NCI-H2081 (cell line): ENCODE measurements at regions not wholly inside any gene's neighbourhood (a gene's known extent, or its start where the extent isn't known, plus 50 kb on each side); places are given as distances from the start of the nearest gene placed in this dataset.

Source experiments
- DNase-seq, 2 experiments: peaks; one replicate each; lab custom pipeline; 2025; lab: John Stamatoyannopoulos, UW

DNA sequence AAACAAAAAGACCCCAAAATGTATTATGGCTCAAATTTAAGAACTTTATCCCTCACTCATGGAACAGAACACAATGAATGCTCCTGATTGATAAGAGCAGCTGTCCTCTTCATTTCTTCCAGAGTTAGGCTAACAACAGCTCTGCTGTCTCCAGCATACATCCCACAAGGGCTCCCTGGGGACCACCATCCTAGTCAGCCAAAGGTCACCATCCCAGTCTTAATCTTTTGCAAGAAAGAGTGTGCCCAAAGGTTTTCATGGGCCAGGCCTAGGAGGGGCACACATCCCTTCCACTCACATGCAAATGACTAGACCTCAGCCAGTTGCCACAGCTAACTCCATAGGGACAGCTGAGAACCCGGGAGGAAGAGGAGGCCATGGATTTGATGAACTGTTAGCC is 555.3 kb downstream of the BUD13 start:
- DNase-seq = no peak

DNA sequence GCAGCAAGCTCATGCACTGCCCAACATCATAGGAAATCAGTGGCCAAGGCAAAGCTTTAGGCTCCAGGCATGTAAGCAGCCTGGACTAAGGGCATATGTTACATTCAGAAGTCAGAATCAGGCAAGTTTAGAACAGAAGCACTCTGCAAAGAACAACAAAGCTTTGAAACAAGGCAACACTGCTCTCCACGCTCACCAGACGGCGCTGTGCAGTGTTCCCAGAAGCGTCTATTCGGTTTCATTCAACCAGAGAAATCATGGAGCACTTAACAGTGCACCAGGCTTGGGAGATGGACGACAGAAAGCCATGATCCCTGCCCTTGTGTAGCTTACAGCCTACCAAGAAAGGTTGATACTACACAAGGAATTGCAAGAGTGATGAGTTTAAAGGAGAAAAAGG is 555.8 kb downstream of the BUD13 start:
- DNase-seq = peak; percentile 56 to 81

DNA sequence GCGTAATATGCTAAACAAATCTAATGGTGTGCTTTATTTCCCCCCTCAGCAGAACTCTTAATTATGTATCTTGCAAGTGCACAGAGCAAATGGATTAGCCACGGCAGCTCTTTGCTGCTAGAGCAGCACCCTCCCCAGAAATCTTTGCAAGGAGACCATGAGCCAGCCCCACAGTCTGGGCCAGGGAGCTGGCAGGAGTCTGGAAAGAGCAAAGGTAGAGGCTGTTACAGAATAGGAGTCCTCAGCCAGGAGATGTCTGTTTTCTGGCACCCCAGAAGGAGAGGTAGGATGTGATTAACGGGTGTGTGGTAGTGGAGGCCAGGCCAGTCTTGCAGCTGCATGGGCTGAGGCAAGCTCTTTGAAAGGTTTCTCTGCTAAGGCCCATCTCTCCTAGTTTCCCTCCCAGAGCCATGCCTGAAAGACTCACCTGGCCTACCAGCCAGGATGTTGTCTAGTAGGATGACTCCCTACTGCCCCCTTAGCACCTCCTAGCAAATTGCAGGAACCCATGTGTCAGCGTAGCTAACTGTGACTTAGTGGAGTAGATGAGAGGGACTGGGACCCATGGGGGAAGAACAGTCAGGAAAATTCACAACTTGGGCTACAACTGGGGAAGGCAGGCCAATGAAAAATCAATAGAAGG is 557.2 kb downstream of the BUD13 start:
- peak; percentile 39 to 66 for DNase-seq

DNA sequence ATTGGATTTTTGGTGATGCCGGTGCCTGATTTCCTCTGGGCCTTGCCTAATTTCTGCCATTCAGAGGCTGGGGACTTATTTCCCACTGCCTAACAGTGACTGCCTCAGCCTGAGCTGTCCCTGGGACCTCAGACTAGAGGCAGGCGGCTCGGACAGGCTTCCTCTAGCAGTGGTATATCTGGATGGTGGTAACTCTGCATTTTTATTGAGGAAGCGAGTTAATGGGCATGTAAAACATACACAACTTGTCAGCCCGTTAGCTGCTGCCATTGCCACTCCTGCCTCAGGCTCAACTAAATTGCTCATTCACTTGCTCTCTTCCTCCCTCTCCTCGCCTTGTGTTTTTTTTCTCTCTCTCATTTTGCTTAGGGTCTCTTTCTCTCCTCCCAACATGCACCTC is 561.6 kb downstream of the BUD13 start:
- DNase-seq = no peak

DNA sequence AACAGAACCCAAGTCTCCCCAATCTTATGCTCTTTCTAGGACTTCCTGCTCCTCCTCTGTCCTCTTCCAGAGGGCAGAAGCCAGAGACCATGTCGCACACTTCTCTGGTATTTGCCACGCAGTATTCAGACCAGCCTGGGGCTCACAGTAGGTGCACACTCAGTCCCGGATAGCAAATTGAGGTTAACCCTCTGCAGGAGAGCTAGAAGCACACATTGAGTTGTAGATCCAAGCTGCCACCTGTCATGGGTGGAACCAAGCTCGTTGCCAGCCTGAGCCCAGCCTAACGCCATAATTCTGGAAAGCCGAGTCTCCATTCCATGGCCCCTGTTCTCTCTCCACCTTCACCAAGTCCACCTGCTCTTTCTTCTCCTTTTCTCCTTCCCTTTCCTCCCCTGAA is 562.1 kb downstream of the BUD13 start:
- no peak for DNase-seq

DNA sequence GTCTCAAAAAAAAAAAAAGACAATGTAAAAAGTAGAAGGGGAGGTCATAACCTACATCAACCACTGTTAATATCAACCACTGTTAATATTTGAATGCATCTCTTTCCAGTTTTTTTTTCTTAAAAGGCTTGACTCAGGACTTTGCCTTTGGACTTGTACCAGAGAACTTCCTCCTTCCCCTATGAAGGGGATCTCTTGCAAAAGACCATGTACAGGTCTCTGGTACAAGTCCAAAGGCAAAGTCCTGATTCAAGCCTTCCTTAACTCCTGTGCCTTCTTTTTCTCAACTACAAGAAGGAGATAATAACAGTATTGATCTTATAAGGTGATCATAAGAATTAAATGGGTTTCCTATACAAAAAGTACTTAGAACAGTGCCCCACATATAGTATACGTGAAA is 563.5 kb downstream of the BUD13 start:
- DNase-seq = no peak

DNA sequence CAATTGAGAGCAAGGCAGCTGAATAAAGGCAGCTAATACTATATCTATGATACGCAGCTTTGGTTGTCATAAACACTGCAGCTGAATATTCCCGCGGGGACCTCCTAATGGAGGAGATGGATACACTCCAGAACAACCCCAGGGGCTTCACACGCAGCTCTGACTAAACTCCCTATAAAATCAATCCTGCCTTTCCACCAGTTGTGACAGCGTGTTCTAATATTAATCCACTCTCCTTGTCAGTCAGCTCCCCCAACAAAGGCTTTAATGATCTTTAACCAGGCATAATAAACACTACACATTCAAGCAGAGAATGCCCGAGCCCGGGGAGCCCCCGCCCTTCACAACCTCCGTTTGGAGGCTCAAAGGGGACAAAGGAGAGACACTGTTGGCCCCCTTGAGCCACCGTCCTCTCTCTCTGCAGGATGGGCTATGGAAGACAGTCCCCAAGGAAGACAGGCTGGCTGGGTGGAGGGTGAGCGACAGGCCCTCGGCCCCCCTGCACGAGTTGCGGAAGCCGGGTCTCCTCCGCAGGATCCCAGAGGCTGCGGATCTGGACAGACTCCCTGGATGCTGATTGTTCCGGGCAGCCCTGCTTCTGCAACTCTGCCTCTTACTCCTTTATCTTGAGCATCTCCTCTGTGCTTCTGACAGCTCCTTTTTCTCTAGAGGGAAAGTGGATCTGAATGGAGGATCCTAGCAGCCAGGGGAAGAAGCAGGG is 565.2 kb downstream of the BUD13 start:
- peak; percentile 84 to 90 for DNase-seq

DNA sequence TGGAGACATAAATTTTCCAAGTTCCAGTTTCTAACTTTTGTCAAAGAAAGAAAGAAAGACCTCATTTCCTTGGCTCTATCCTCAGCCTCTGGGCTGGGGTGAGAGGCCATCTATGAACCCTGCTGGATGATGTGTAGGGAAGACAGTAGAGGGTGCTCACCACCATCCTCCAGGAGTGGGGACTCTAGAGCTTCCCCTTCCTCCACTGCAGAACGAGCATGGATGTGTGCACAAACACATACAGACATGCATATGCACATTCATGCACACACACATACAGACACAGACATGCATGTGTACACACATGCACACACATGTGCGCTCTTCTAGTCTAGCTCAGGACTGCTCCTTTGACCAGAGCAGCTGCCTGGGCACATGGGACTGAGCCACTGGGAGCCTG is 565.8 kb downstream of the BUD13 start:
- DNase-seq = no peak

DNA sequence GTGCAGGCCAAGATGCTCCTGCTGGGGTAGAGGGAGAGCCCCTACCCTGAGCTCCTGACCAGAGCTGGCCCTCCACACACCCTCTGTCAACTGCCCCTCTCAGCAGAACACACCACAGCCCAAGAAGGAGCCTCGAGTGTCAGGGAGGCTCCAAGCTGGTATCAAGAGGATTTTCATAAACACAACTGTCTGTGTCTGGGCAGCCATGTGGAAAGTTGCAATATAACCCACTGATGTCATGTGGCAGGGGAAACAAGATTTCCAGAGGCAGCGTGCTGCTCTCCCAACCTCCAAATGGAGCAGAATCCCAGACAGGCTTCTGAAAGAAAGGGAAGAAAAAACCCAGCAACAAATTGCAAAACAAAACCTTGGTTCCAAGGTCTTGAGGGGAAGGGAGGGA is 569.9 kb downstream of the BUD13 start:
- DNase-seq = no peak

DNA sequence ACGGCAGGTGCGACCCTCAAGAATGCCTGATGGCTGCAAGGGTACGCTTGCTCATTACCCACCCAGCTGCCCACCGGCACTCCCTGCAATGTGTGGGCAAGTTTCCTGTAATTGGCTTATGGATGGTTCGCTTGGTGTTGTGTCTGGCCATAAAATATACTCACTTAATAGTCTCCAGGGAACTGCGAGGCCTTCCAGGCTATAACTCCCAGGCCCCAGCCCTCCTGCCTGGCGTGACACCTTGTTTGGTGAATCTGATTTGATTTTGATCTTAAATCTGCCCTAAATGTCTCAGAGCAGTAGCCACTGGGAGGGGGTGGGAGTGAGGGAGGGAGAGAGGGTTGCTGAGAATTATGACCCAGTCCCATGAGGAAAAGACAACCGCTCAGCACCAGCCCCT is 572.2 kb downstream of the BUD13 start:
- DNase-seq = no peak

DNA sequence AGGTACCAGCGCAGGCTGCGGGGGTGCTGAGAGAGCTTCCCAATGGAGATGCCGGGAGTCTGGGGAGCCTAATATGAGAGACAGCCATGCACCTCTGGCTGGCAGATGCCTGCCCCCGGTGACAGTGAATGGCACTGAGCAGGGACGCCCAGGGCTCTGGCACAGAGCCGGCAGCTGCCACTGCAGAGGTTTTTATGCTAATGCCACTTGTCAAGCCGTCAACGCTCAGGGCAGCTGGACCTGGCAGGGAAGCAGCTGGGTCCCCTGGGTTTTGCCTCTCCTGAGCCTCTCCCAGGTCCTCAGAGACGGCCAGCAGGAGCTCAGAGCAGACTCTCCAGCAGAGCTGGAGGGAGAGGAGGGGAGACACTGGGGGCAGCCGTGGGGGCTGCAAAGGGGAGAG is 573.6 kb downstream of the BUD13 start:
- peak; percentile 84 to 93 for DNase-seq

DNA sequence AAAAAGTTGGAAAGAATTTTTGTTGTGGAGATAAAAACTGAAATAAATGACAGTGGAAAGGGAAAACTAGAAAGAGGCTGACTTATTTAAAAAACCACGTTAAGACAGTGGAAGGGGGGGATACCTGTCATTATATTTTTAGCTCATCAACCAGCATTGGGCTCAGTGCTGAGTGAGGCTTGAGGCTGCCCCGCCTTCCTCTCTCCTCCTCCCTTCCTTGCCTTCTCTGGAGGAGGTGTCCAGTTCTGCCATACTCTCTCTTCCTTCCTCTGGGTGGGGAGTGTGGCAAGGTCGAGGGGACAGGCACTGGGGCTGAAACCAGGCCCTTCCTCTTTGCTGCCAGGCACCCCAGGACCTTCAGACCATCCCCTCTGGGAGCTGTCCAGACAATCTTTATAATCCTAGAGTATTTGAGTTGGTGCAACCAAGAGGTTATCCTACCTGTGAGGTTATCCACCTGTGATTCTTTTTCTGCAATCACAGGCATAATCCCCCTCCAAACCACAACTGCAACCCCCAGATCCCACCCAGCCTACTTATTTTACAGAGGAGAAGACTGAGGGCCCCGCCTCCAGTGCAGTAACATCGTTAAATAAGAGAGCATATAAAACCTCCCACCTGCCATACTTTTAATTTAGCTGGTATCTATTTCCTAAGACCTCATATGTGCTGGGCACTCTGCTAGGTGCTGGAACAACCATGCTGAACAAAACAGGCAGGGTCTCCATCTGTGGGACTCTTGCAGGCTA is 578.5 kb downstream of the BUD13 start:
- no peak for DNase-seq

DNA sequence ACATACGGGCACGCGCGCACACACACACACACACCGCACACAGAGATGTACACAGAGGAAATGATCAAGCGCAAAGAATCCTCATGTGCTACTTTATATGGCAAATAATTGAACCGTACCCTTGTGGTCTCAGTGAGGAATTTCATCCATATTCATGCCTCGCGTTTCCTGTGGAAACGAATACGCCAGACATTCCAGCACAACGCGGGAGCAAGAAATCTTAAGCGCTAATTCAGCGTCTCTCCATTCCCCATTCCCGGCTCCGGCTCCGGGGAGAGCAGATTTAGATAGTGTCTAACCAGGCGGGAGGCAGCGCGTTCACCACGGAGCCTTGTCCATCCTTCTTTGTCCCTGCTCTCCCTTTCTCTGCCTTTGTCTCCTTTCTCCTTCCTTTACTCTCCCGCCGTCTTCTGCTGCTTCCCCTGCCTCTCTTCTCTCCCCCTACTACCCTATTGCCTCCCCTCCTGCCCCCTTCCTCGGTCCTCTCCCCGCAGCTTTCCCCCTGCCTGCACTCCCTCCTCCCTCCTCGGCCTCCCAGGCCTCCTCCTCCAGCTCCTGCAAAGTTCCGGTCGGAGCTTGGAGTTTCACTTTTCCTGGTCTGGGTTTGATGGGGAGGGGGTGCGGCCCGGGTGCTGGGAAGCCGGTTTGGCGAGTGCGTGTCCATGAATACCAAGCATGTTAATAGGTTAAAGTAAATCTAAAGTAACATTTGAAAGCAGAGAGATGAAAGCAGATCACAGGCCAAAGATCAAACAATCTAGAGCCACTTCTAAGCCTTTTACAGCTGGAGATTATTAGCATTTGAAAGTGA is 579.3 kb downstream of the BUD13 start:
- DNase-seq = no peak

DNA sequence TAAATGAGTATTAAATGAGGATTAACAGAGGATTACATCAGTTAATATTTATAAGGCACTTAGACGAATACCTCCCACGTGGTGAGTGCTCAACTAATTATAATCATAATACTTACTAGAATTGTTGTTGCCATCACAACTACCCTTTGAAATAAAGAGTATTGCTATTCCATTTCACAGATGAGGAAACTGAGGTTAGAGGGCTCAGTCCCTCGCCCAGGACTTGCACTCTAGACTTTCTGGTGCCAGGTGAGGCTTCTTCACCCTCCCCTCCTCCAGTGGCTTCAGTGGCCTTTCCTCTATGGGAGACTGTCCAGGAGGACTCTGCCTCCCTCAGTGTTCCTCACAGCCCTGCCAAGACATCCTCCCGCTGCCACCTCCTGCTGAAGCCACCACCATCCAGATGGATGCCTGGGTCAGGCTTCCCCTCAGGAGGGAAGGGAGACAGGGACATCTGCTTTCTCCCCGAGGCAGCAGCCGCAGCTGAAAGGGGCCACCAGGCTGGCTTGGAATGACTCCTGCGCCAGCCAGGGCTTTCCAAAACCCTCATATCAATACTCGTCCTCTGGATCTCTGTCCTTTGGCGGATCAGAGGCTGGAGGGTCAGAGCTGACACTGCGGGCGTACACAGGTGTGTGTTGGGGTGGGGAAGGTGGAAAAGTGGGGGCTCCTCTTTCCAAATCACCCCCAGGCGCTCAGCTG is 580.1 kb downstream of the BUD13 start:
- DNase-seq = no peak

DNA sequence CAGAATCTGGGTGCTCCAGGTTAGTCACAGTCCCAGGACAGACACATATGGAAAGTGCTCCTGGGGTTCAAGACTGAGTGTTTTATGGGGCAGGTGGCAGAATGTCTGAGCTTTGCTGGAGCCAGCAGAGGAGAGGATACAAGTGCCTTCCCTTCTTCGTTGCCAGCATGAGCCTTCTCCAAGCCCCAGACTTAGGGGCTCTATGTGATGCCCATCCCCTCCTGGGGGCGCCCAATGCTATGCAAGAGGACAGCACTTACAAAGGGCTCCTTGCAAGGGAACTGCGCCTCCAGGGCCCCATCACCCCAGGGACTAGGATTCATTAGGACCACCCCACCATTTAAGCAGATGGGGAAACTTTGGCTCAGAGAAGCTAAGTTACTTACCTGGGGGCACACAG is 581.9 kb downstream of the BUD13 start:
- no peak for DNase-seq

DNA sequence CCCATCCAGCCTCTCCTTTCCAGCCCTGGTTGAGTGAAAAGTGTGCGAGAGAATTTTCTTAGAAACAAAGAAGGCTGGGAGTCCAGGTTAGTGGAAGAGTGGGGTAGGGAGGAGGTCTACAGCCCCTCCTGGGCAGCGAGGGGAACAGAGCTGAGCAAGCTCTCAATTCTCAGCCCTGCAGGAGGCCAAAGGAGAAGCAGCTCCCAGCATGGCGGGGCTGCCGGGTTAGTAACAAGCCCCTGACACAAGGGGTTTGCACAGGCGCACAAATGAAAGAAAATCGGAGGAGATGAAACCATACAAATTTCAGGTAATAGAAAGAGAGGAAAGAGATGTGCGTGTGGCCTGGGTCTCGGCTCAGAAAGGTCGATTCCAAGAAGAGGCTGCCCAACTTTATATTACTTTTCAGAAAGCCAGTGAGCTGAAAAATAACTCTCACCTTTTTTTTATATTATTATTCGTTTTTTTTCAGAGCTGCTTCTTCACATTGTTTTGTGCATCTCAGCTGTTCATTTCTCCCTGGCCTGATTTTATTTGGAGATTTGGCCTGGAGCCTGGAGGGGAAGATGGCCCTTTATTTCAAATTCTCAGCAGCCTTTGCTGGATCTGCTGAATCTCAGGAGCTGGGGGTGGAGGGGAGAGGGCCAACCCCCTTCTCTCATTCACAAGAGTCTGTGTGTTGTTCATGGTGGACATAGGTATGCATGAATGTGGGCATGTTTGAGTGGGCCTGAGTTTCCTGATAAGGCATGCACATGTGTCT is 583.2 kb downstream of the BUD13 start:
- no peak for DNase-seq

DNA sequence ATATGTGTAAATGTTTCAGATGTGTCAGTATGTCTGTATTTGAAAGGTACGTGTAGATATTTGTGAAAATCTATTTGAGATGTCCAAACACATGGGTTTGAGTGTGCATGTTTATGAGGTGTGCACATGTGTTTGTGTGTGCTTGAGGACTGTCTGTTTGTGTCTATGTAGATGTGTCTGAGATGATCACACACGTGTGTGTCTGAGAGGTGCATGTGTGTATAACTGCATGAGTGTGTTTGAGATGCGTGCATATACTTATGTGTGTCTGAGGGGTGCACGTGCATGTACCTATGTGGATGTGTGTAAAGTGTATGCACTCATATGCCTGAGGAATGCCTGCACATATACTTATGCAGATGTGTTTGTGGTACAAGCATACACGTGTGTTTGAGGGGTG is 584.4 kb downstream of the BUD13 start:
- DNase-seq = no peak

DNA sequence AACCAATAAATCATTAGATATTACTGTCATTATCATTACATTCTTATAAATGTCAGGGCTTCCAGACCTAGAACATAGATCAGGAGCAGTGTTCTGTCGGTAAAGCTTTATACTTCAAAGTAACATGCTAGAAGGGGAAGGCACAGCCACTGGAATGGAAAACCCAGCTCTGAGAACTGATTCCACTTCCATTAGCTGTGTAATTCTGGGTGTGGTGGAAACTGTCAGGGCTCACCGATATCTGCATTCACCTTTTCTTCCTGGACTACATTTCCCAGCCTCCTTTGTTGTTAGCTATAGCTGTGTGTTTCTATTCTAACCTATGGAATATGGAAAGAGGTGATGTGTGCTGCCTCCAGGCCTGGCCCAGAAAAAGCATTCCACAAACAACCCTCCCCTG is 585.8 kb downstream of the BUD13 start:
- DNase-seq = no peak

DNA sequence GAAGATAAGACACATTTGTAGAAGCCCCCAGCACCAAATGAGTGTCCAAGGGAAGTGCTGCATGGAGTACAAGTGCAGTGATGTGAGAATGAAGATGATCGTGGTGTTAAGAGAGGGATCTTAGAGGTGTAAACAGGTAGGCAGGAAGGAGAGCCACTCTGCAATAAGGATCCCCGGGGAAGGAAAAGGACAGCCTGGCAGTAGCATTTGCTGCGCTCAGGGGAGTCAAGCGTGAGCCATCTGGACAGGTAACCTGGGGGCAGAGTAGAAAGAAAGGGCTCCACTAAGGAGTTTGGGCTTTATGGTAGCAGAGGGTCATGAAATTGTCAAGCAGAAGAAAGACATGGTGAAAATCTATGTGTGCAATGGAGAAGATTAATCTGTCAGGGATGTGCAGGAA is 587.2 kb downstream of the BUD13 start:
- no peak for DNase-seq

DNA sequence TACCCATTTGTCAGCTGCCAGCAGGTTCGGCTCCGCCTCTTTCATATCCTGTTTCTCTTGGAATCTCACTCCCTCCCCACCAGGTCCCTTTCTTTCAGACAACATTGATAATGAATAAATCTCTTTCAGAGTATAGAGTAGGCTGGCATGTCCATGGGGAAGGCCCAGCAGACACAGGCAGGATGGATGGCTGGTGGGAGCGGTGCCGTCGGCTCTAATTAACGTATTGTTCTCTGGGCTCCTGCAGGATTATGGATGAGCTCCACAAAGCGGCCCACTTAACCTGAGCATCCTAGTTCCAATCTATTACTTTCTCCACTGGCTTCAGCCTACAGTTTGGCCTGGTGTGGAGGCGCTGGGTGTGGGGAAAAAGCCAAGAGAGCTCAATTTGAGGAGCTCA is 588.0 kb downstream of the BUD13 start:
- no peak for DNase-seq

DNA sequence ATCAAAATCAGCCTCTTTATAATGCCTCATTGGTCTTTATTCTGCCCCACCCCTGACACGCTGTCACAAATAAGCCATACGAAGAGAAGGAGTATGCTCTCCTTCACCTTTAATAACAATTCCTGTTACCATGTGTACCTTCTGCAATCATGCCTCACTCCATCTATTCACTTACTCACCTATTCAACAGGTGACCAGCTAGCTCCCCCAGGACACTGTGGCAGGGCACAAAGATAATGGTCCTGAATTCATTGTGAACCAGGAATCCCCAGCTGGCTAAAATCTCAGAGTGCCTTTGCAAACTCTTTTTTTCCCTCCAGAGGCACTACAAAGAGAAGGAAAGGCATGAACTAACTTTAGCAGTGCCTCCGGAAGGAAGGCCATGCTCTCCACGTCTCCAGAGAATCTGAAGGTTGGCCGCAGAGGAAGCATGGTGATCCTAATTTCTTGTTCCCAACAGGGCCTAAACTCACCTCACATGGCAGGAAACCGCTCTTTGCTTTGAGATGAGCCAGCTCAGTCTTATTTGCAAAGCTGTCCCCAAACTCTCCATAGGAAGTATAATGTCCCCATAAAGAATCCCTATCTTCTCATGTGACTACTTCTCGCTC is 590.3 kb downstream of the BUD13 start:
- no peak for DNase-seq
